ENCODE measurements at regions not wholly inside any gene's neighbourhood (a gene's known extent, or its start where the extent isn't known, plus 50 kb on each side); places are given as distances from the start of the nearest gene placed in this dataset.

DNA sequence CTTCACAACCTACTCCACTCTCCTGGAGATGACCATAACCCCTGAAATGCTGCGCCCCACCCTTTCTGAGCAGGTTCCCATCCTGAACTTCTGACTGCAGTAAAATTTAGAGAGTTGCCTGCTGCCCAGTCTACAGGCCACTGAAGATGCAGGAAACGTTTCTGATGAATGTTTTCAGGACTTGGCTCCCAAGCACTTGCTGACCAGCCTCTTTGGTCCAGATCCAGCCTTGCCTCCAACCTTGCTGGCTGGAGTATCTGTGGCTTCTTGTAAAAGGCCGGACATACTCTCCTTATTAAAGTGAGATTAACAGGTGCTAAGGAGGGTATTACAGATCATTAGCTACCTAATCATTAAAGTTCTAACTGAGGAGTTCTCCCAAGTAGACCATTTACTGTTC is 70.3 kb upstream of the STXBP6 start (continued):
- TF ChIP-seq, protein P1, sequence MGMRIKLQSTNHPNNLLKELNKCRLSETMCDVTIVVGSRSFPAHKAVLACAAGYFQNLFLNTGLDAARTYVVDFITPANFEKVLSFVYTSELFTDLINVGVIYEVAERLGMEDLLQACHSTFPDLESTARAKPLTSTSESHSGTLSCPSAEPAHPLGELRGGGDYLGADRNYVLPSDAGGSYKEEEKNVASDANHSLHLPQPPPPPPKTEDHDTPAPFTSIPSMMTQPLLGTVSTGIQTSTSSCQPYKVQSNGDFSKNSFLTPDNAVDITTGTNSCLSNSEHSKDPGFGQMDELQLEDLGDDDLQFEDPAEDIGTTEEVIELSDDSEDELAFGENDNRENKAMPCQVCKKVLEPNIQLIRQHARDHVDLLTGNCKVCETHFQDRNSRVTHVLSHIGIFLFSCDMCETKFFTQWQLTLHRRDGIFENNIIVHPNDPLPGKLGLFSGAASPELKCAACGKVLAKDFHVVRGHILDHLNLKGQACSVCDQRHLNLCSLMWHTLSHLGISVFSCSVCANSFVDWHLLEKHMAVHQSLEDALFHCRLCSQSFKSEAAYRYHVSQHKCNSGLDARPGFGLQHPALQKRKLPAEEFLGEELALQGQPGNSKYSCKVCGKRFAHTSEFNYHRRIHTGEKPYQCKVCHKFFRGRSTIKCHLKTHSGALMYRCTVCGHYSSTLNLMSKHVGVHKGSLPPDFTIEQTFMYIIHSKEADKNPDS (CRISPR knock-in tag; IDR thresholded peaks at IDR 0.05) = no peak
- TF ChIP-seq TGIF2 (CRISPR knock-in tag; IDR thresholded peaks at IDR 0.05) (no peak), SRSF4 (IDR thresholded peaks at IDR 0.05; ENCODE audit: low read depth, low read length, poor library complexity, severe bottlenecking) (no peak), SRF (IDR thresholded peaks at IDR 0.05; ENCODE audit: low read depth, low read length) (no peak), FOXJ3 (CRISPR knock-in tag; IDR thresholded peaks at IDR 0.05; ENCODE audit: borderline replicate concordance) (no peak)

DNA sequence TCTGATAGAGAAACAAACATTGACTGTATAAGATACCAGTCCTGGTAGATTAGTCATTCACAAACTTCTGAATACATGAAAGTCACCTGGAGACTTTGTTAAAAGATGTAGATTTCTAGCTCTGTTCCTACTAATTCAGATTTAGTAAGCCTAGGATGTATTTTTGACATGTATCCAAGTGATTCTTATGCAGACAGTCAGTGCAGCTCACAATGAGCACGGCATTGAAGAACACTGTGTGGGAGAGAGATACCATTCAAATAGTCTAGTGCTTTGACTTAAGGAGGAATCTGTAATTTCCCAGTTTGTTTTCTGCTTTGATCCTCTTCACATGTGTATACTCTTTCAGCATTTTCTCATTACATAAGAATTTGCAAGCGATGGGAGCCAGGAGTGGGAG is 68.7 kb upstream of the STXBP6 start:
- ATAC-seq (no peak), DNase-seq (ENCODE audit: low spot score) (no peak), FAIRE-seq (no peak)
- H3K27me3 ChIP-seq (ENCODE audit: control insufficient read depth in 1 of 2, insufficient read depth in 2 of 2, low read length in 2 of 2) = no peaks in the 10 kb centered on the region
- in situ Hi-C loops (cut with HindIII; ENCODE audit: extremely low pct_ligation_motif_present, low pct_unique_long_range_greater_than_20kb) (no loop called here), intact Hi-C loops (cut with micrococcal nuclease; ENCODE audit: unreplicated experiment) (no loop called here)
- no peaks in the 10 kb centered on the region for H4K20me1 ChIP-seq (ENCODE audit: insufficient read depth, low read length)
- no peak overlapping the region for H2AFZ ChIP-seq (ENCODE audit: low read length)
- H3K4me1 ChIP-seq (ENCODE audit: insufficient read depth, low read length) = no peaks in the 10 kb centered on the region
- ChIA-PET POLR2A (no interaction called here), CTCF (ENCODE audit: low intra/inter-chr PET ratio, low total read pairs) (no interaction called here)
- no peaks in the 10 kb centered on the region for H3K36me3 ChIP-seq (replicated peaks in 1 of 2; ENCODE audit: control insufficient read depth in 1 of 2, insufficient read depth in 2 of 2, low read length in 2 of 2)
- H3K27ac ChIP-seq (ENCODE audit: extremely low read length, insufficient read depth, low read length) = no peak overlapping the region
- no peak overlapping the region for H3K4me2 ChIP-seq (ENCODE audit: low read depth, low read length)
- WGBS (ENCODE audit: low lambda C conversion rate) = 13% methylated on average over 2 of the region's 2 CpGs
- H3K4me3 ChIP-seq (replicated peaks in 1 of 3; ENCODE audit: insufficient read depth in 1 of 3, low read depth in 2 of 3, low read length in 3 of 3) = no peak overlapping the region
- H3K9ac ChIP-seq (ENCODE audit: insufficient read depth, low read depth, low read length) = no peak overlapping the region
- H3K79me2 ChIP-seq (ENCODE audit: insufficient read depth, low read length) = no peaks in the 10 kb centered on the region
- no peaks in the 10 kb centered on the region for H3K9me3 ChIP-seq (ENCODE audit: low read length)
- BruUV-seq (replicated peaks) = no TSS peak
- TF ChIP-seq ZNF574 (CRISPR knock-in tag; IDR thresholded peaks at IDR 0.05) (no peak), TCF12 (IDR thresholded peaks at IDR 0.05) (no peak), TCF12 (CRISPR knock-in tag; IDR thresholded peaks at IDR 0.05) (no peak), POLR2G (IDR thresholded peaks at IDR 0.05; ENCODE audit: low read depth, low read length) (no peak), KDM1A (CRISPR knock-in tag; IDR thresholded peaks at IDR 0.05) (no peak), GATA4 (IDR thresholded peaks at IDR 0.05; ENCODE audit: borderline replicate concordance, low read depth) (no peak), KLF9 (CRISPR knock-in tag; IDR thresholded peaks at IDR 0.05; ENCODE audit: low read depth) (no peak), ZNF362 (CRISPR knock-in tag; IDR thresholded peaks at IDR 0.05; ENCODE audit: borderline replicate concordance) (no peak), MBD4 (IDR thresholded peaks at IDR 0.05; ENCODE audit: borderline replicate concordance, low read length) (no peak), RARG (CRISPR knock-in tag; IDR thresholded peaks at IDR 0.05; ENCODE audit: low read depth) (no peak)
- TF ChIP-seq, protein P2, sequence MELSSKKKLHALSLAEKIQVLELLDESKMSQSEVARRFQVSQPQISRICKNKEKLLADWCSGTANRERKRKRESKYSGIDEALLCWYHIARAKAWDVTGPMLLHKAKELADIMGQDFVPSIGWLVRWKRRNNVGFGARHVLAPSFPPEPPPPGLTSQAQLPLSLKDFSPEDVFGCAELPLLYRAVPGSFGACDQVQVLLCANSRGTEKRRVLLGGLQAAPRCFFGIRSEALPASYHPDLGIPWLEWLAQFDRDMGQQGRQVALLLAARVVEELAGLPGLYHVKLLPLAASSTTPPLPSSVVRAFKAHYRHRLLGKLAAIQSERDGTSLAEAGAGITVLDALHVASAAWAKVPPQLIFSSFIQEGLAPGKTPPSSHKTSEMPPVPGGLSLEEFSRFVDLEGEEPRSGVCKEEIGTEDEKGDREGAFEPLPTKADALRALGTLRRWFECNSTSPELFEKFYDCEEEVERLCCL (CRISPR knock-in tag; IDR thresholded peaks at IDR 0.05; ENCODE audit: borderline replicate concordance) = no peak

All from HepG2 (cell line).